GM19467 (cell line): ENCODE measurements at regions not wholly inside any gene's neighbourhood (a gene's known extent, or its start where the extent isn't known, plus 50 kb on each side); places are given as distances from the start of the nearest gene placed in this dataset.
A peak's percentile ranks its signal among the peaks of the same experiment; 100 is the strongest.
"Not testable (repeated sequence)": the region's sequence is repeated elsewhere in the genome, so short reads cannot be mapped to it uniquely, and the experiment has no call there.

Source experiments
- ATAC-seq: cut with Tn5 transposase; IDR thresholded peaks from one replicate; pipeline ENCODE4 v1.9.1; 2021; ENCODE audit warnings: mild to moderate bottlenecking, moderate library complexity; ENCODE audit not compliant: unreplicated experiment

DNA sequence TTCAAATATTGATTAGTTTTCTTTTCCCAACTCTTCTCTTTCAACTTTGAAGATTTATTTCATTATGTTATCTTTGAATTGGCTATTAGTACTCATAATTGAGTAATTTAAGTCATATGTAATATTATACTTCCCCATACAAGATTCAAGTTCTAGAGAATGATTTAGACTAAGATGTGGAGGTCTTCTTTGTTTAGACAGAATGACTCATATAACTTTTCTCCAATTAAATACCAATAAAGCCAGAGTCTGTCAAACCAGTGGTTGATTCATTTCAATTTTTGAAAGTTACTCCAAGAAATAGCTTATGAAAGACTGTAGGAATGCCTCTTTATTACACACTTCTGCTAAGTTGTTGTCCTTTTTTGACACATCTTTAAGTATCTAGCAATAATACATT lies 115.8 kb upstream of the SLC35F3 start:
- ATAC-seq: no peak

DNA sequence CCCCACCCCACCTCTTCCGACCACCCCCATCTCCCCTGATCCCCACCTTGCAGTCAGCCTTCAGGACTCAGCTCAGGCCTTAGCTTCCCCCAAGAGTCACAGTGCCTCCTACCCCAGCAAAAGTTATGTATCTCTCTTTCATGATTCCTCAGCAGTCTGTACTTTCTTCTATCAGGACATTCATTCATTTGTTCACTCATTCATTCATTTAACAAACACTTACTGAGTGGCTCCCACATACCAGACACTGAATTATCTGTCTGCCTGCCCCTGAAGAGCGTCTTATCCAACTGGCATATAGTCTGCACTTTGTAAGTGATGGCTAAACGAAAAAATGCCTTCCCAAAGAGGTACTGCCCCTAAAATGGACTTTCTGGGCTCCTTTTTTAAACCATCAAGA lies 114.4 kb upstream of the SLC35F3 start:
- ATAC-seq: no peak

DNA sequence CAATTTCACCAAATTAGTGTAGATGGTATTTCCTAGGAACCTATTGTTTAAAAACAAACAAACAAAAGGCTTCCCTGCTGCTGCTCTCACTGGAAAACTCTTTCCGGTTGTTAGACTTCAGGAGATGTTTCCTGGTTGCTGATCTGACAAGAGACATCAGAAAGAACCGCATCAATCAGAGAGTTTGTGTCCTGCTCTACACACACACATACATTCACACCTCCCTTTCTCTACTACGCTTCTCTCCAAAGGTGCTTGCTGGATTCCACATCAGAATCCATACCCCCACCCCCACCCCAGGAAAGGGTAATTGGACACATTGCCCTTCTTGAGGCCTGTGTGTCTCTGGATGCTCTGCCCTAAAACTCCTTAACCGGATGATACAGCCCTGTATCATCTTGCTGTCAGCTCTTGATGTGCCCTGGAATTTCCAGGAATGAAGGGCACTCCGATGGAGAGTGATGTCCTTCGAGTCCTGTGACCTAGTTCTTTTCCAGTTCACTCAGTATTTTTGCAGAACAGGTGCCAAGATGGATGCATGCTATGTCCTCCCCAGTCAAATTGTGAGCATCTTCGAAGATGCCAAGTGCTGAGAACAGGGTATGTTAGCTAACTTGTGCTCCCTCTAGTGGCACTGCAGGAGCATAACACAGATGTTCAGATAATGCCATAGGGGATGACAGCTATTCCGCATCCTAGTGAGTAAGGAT lies 113.7 kb upstream of the SLC35F3 start:
- peak; percentile 93 for ATAC-seq

DNA sequence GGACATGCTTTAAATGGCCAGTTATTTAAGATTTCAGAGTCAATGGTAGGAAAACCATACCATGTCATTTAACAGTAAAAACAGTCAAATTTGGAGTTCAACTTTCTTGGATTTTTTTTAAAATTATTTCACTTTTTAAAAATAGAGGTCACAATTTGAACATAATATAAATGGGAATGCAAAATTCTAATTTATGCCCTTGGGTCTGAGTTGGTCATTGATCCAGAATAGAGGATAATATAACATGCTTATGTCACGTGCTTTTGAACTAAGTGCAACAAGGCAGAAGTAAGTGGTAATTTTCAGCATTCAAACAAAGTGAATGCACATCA lies 113.1 kb upstream of the SLC35F3 start:
- ATAC-seq: no peak

DNA sequence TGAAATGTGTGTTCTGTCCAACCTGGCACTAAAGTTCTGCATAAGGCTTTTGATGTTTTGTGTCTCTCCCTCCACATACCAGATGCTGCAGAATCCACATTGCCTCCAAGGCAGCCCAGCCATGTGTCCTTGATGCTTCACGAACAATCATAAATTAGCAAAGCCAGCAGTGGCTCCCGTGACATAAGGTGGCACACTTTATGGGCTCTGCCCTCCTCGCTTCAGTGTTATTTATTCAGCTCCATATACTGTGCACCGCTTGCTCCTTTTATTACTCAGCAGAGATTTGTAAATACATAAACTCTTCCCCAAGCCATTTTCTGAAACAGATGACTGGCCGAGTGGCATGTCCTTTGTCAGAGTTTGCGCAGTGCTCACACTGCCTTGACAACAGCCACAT lies 112.8 kb upstream of the SLC35F3 start:
- ATAC-seq: no peak

DNA sequence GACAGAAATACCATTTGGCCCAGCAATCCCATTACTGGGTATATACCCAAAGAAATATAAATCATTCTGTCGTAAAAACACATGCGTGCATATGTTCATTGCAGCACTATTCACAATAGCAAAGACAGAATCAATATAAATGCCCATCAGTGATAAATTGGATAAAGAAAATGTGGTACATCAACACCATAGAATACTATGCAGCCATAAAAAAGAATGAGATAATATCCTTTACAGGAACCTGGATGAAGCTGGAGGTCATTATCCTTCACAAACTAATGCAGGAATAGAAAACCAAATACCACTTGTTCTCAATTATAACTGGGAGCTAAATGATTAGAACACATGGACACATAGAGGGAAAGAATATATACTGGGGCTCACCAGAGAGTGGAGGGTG lies 109.6 kb upstream of the SLC35F3 start:
- no peak for ATAC-seq

DNA sequence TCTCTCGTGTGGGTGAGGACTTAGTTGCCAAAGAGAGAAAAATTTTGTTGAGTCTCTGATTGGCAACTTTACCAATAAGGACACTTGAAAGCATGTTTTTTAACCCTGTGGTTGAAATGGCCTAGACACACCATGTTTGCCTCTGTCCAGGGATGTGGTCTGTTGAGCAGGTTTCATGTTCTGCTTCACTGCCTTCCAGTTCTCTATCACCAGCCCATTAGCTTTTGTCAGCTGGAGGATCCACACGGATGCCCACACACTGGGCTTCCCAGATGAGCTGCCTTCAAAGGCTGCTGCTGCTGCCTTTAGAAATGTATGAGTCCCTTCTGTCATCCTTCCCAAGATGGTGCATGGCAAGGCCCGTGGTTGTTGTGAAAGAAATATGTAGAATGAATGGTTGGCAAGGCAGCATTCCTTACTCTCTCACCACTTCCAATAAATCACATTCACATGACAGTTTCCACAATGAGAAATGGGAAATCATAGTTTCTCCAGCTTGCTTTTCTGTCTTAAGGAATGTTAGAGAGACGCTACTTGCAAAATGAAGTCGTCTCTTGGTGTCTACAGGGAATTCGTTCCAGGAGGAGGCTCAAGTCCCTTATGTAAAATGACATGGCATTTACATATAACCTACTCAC lies 108.2 kb upstream of the SLC35F3 start:
- ATAC-seq: no peak

DNA sequence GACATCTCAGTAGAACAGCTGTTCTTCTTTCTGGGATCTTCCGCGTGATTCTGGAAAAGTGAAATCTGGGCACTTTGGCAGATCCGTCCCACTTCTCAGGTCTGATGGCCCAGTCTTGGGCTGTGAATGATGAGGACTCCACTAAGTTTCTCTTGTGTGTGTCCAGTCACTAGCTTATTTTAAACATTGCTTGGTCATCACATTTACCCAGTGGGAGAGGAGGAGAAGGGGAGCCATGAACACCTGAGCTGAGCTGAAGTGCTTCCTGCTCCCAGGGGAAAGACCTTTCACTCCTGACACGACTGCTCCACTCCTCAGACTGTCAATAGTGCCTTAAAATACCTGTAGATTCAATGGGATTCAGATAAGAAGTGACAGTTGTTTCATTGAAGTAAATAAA lies 101.9 kb upstream of the SLC35F3 start:
- no peak for ATAC-seq

DNA sequence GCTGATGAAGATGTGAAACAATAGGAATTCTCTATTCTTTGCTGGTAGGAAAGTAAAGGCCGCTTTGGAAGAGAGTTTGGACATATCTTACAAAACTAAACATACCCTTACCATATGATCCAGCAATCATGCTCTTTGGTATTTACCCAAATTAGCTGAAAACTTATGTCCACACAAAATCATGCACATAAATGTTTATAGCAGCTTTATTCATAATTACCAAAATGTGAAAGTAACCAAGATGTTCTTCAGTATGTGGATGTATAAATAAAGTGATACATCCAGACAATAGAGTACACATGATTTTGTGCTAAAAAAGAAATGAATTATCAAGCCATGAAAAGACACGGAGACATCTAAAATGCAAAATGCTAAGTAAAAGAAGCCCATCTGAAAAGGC lies 98.7 kb upstream of the SLC35F3 start:
- no peak for ATAC-seq

DNA sequence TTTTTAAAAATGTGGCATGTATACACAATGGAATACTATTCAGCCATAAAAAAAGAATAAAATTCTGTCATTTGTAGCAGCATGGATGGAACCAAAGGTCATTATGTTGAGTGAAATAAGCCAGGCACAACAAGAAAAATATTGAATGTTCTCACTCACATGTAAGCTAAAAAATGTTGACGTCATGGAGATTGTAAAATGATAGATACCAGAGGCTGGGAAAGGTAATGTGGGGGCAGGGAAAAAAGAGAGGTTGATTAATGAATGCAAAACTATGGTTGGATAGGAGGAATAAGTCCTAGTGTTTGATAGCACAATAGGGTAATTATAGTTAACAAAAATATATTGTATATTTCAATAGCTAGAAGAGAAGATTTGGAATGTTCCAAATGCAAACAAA lies 89.1 kb upstream of the SLC35F3 start:
- no peak for ATAC-seq

DNA sequence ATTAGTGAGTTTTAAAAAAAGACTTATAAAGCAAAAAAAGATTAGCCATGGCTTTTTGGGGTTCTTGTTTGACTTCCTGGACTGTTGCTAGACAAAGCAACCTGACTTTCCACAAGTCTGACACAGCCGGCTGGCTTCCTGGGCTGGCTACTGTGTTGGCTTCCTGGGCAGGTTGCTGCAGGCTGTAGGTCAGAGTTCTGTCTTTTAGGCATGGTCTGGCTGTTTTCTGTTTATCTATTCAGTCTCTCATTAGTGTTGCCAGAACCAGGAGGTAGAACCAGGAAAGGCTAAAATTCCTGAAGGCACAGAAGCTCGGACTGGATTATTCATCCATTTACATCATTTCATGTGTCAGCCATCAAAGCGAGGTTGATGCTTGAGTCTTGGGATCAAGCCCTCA lies 88.6 kb upstream of the SLC35F3 start:
- no peak for ATAC-seq

DNA sequence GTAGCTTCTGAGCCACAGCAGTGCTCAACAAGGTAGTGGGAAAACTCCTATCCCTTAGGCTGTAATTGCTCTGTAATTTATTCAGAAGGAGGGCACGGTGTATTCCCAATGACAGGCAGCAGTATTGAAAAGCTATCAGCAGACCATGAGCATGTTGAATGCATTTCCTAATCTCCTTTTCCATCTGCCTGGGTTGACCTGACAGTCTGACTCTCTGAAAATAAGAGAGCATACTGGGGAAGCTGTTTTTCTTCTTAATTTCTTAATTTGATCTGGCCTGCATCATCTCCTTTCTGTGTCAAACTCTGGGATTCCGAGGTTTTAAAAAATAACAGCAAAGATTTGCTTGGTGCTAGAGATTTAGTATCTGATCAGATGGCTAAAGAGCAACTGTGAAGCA lies 88.1 kb upstream of the SLC35F3 start:
- no peak for ATAC-seq

DNA sequence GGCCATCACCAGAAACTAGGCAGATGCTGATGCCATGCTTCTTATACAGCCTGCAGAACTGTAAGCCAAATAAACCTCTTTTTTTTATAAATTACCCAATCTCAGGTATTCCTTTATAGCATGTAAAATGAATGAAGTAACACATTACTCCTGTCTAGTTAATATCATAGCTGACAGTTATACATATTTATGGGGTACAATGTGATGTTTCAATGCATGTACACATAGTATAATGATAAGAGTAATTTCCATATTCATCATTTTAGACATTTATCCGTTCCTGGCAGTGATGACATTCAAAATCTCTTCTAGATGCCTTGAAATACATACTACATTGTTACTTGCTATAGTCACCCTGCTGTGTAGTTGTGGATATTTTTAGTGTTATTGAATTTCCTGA lies 85.4 kb upstream of the SLC35F3 start:
- no peak for ATAC-seq

DNA sequence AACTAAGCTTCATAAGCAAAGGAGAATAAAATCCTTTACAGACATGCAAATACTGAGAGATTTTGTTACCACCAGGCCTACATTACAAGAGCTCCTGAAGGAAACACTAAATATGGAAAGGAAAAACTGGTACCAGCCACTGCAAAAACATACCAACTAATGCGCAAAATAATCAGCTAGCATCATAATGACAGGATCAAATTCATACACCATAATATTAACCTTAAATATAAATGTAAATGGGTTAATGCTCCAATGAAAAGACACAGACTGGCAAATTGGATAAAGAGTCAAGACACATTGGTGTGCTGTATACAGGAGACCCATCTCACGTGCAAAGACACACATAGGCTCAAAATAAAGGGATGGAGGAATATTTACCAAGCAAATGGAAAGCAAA lies 80.3 kb upstream of the SLC35F3 start:
- ATAC-seq: not testable (repeated sequence)

DNA sequence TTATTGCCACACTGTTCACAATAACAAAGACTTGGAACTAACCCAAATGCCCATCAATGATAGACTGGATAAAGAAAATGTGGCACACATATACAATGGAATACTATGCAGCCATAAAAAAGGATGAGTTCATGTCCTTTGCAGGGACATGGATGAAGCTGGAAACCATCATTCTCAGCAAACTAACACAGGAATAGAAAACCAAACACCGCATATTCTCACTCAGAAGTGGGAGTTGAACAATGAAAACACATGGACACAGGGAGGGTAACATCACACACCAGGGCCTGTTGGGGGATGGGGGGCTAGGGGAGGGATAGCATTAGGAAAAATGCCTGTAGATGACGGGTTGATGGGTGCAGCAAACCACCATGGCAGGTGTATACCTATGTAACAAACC lies 76.5 kb upstream of the SLC35F3 start:
- ATAC-seq: not testable (repeated sequence)

DNA sequence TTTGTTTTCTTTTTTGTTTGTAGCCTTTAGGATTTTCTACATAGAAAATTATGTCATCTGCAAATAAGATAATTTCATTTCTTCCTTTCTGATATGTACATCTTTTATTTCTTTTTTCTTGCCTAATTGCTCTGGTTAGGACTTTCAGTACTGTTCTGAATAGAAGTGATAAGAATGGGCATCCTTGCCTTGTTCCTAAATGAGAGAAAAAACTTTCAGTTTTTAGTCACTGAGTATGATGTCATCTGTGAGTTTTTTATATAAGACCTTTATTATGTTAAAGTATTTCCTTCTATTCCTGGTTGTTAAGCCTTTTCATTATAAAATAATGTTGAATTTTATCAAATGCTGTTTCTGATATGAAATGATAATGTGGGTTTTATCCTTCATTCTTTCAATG lies 76.0 kb upstream of the SLC35F3 start:
- ATAC-seq: no peak

DNA sequence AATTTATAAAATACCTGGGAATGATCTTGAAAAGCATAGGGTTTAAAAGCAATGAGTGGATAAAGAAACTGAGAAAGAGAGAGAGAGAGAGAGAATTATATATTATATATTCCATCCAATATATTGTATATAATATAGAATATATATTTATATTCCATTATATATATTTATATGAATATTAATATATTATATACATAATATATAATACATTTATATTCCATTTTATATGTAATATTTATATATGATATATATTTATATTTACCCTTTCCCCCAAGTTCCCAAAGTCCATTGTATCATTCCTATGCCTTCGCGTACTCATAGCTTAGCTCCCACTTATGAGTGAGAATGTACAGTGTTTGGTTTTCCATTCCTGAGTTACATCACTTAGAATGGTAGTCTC lies 69.9 kb upstream of the SLC35F3 start:
- no peak for ATAC-seq

DNA sequence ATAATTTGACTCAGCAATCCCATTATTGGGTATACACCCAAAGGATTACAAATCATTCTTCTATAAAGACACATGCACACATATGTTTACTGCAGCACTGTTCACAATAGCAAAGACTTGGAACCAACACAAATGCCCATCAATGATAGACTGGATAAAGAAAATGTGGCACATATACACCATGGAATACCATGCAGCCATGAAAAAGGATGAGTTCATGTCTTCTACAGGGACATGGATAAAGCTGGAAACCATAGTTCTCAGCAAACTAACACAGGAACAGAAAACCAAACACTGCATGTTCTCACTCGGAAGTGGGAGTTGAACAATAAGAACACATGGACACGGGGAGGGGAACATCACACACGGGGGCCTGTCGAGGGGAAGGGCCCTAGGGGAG lies 66.3 kb upstream of the SLC35F3 start:
- not testable (repeated sequence) for ATAC-seq

DNA sequence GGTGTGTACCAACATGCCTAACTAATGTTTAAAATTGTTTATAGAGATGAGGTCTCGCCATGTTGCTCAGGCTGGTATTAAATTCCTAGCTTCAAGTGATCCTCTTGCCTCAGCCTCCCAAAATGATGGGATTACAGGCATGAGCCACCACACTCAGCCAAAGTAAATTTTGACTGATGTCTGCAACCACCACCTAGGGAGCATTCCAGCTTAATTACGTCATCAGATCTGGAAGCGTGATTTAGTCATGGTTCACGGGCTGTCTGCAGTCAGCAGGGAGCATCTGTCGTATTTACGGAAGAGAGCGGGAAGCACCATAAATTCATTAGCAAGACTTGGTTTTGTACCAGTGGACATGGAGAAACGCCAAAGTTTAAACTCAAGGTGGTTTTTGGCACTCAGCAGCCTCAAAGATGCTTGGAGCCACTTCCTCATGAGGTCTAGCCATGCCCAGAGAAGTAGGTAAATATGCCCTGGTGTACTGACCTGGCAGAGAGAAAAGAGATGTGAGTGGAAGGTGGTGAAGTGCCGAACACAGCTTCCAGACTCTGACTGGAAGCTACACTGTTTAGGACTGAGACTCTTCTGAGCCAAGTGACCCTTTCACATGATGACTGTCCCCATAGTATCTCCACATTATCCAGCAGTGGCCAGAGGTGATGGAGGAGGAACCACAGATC lies 60.8 kb upstream of the SLC35F3 start:
- no peak for ATAC-seq

DNA sequence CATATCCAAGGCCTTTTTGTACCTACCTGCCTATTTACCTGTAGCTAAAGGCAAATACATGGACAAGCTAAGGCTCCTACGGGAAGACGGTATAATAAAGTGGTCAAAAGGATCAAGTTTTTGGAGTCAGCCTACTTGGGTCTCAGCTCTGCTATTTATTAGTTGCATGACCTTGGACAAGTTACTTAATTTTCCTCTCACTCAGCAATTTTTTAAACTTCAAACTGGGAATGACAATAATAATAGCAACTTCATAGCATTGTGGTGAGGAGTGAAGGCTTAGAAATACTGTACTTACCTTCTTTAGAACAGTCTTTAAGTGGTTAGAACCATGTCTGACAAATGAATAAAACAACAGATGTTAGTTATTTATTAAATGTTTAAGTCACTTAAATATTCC lies 60.2 kb upstream of the SLC35F3 start:
- no peak for ATAC-seq

DNA sequence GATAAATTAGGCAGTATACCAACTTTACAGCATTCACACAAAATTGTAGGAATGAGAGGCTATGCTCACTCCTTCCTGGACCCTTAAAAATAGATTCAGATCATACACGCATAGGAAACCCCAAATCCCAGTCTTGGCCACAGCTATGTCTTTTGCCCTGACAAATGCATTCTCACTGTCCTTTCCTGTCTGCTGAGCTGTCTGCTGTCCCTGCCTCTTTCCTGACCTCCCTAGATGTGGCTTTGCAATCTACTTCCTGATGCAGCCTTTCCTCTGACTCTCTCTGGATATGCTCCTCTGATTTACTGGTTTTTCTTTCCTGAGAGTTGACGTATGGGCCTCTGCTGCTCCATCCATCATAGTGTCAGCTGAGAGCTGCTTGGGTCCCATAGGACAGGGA lies 59.8 kb upstream of the SLC35F3 start:
- no peak for ATAC-seq
